Mucosa of descending colon (tissue), 3 donors: ENCODE measurements at regions not wholly inside any gene's neighbourhood (a gene's known extent, or its start where the extent isn't known, plus 50 kb on each side); places are given as distances from the start of the nearest gene placed in this dataset.

Experiments
- ATAC-seq: fragments of 200-7000 bp; cut with Tn5 transposase; one replicate; pipeline ENCODE4 v1.9.1; 2020; ENCODE audit warnings: mild to moderate bottlenecking, moderate library complexity
- DNase-seq, 3 donors: peaks; one replicate each; pipeline ENCODE4 v3.0.0-alpha.2; 2020
- H3K36me3 ChIP-seq: fragments of 200-600 bp; one replicate; pipeline ENCODE4 v1.8.0; 2021; ENCODE audit warnings: low read depth, mild to moderate bottlenecking
- H3K4me1 ChIP-seq: fragments of 200-600 bp; one replicate; pipeline ENCODE4 v1.8.0; 2021; ENCODE audit warnings: low read depth, mild to moderate bottlenecking
- H3K4me3 ChIP-seq: fragments of 200-600 bp; one replicate; pipeline ENCODE4 v1.8.0; 2021; ENCODE audit warnings: mild to moderate bottlenecking
- H3K9me3 ChIP-seq: fragments of 200-600 bp; one replicate; pipeline ENCODE4 v1.8.0; 2021; ENCODE audit warnings: mild to moderate bottlenecking
- CTCF ChIP-seq: fragments of 200-600 bp; IDR thresholded peaks from one replicate; pipeline ENCODE4 v1.8.0; 2022; ENCODE audit warnings: antibody characterized with exemption, mild to moderate bottlenecking
- intact Hi-C, 2 donors: fragments of 100-400 bp; cut with DNase I in 1 of 2; cut with micrococcal nuclease in 1 of 2; formaldehyde crosslinking; loops; one replicate each; pipeline versions ENCODE4 v1.11.0 to v1.11.1; 2022; cut with DNase I, micrococcal nuclease
- donor health status: DM: no; HTN: no; CAD: no; lungs with moderate emphysema.
- donor health status: DM: no; HTN: no; CAD: no.
- donor health status: DM: no; HTN: yes; CAD: no.

- intact Hi-C loops, result no loop called here
- Histone ChIP-seq H3K9me3 (no peaks in the 10 kb centered on the region), H3K36me3 (no peaks in the 10 kb centered on the region), H3K4me3 (no peak overlapping the region), H3K4me1 (no peaks in the 10 kb centered on the region)
- DNase-seq (no peak), ATAC-seq (no peak)
- TF ChIP-seq CTCF, result no peak
Measured at GRCh38 chr12:128155571-128155970, 111.4 kb upstream of the TMEM132C start.

GRCh38 chr12:128163086-128163485, 103.9 kb upstream of the TMEM132C start:
- no peaks in the 10 kb centered on the region for H3K36me3 ChIP-seq
- H3K9me3 ChIP-seq, result no peaks in the 10 kb centered on the region
- no peak for ATAC-seq
- H3K4me3 ChIP-seq, result no peak overlapping the region
- no peak for TF ChIP-seq CTCF
- H3K4me1 ChIP-seq, result no peaks in the 10 kb centered on the region
- intact Hi-C loops, result no loop called here
- DNase-seq, result no peak

GRCh38 chr12:128164533-128164932, 102.4 kb upstream of the TMEM132C start:
- no peaks in the 10 kb centered on the region for H3K9me3 ChIP-seq
- TF ChIP-seq CTCF, result no peak
- no peaks in the 10 kb centered on the region for H3K36me3 ChIP-seq
- ATAC-seq (no peak), DNase-seq (no peak)
- H3K4me1 ChIP-seq, result no peaks in the 10 kb centered on the region
- H3K4me3 ChIP-seq, result no peak overlapping the region
- intact Hi-C loops, result no loop called here

- H3K36me3 ChIP-seq, result no peaks in the 10 kb centered on the region
- H3K4me1 ChIP-seq, result no peaks in the 10 kb centered on the region
- no peak for DNase-seq
- no peak for TF ChIP-seq CTCF
- no peak overlapping the region for H3K4me3 ChIP-seq
- H3K9me3 ChIP-seq, result no peaks in the 10 kb centered on the region
- ATAC-seq, result no peak
- intact Hi-C loops, result no loop called here
Measured at GRCh38 chr12:128165387-128165786, 101.6 kb upstream of the TMEM132C start.

- H3K36me3 ChIP-seq, result no peaks in the 10 kb centered on the region
- intact Hi-C loops, result no loop called here
- no peak overlapping the region for H3K4me3 ChIP-seq
- TF ChIP-seq CTCF, result no peak
- H3K4me1 ChIP-seq, result no peaks in the 10 kb centered on the region
- no peak for ATAC-seq
- H3K9me3 ChIP-seq, result no peaks in the 10 kb centered on the region
- no peak for DNase-seq
Measured at GRCh38 chr12:128168273-128168672, 98.7 kb upstream of the TMEM132C start.

GRCh38 chr12:128170181-128170580, 96.8 kb upstream of the TMEM132C start:
- no peaks in the 10 kb centered on the region for H3K36me3 ChIP-seq
- H3K4me1 ChIP-seq, result no peaks in the 10 kb centered on the region
- H3K9me3 ChIP-seq, result no peaks in the 10 kb centered on the region
- DNase-seq, result no peak
- TF ChIP-seq CTCF, result no peak
- H3K4me3 ChIP-seq, result no peak overlapping the region
- no peak for ATAC-seq
- intact Hi-C loops, result no loop called here
